ENCODE measurements at regions not wholly inside any gene's neighbourhood (a gene's known extent, or its start where the extent isn't known, plus 50 kb on each side); places are given as distances from the start of the nearest gene placed in this dataset.

- TF ChIP-seq, protein P1, sequence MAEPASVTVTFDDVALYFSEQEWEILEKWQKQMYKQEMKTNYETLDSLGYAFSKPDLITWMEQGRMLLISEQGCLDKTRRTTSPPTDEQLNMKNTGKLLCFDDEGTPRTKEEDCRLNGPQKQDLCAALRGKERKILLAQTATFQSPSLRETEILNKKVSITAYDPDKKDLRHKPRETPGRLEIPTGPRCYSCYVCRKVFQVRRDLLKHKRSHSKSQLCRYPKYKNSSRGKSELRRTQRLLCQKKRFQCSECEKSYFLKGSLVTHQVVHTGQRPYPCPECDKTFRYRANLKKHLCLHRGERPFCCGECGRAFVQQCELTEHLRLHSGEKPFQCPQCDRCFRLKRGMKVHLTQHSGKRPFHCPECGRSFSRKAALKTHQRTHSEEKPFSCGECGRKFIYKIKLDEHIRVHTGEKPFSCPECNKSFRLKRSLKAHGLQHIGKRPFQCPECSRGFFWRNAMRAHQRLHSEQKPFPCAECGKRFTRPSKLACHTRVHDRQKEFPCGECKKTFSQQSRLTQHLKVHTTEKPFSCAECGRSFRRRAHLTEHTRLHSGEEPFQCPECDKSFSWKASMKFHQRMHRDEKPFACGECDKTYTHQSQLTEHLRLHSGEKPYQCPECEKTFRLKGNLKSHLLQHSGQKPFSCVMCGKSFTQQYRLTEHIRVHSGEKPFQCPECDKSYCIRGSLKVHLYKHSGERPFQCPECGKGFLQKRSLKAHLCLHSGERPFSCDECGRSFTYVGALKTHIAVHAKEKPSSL (CRISPR knock-in tag; conservative IDR thresholded peaks at IDR 0.05): no peak
- TF ChIP-seq USF2 (CRISPR knock-in tag; IDR thresholded peaks at IDR 0.05) (no peak), CDX4 (CRISPR knock-in tag; IDR thresholded peaks at IDR 0.05; ENCODE audit: borderline replicate concordance) (no peak), JUN (CRISPR knock-in tag; IDR thresholded peaks at IDR 0.05) (no peak)
- TF ChIP-seq, protein P2, sequence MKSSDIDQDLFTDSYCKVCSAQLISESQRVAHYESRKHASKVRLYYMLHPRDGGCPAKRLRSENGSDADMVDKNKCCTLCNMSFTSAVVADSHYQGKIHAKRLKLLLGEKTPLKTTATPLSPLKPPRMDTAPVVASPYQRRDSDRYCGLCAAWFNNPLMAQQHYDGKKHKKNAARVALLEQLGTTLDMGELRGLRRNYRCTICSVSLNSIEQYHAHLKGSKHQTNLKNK (CRISPR knock-in tag; IDR thresholded peaks at IDR 0.05): no peak
These were observed 415.7 kb upstream of the STEAP1 start (continued) for GRCh38 chr7:89738549-89738948.

GRCh38 chr7:89757910-89758309 lies 396.4 kb upstream of the STEAP1 start:
- no peak overlapping the region for H3K4me3 Mint-ChIP-seq
- no peaks in the 10 kb centered on the region for H3K27me3 Mint-ChIP-seq (ENCODE audit: low read depth)
- ATAC-seq: no peak
- DNase-seq (ENCODE audit: low spot score): no peak
- H3K27ac Mint-ChIP-seq: no peak overlapping the region
- ChIA-PET CTCF (no interaction called here), POLR2A (no interaction called here)
- no peaks in the 10 kb centered on the region for H3K9me3 Mint-ChIP-seq
- no peaks in the 10 kb centered on the region for H3K36me3 Mint-ChIP-seq
- H3K4me1 Mint-ChIP-seq: no peaks in the 10 kb centered on the region
- TF ChIP-seq, protein P3, sequence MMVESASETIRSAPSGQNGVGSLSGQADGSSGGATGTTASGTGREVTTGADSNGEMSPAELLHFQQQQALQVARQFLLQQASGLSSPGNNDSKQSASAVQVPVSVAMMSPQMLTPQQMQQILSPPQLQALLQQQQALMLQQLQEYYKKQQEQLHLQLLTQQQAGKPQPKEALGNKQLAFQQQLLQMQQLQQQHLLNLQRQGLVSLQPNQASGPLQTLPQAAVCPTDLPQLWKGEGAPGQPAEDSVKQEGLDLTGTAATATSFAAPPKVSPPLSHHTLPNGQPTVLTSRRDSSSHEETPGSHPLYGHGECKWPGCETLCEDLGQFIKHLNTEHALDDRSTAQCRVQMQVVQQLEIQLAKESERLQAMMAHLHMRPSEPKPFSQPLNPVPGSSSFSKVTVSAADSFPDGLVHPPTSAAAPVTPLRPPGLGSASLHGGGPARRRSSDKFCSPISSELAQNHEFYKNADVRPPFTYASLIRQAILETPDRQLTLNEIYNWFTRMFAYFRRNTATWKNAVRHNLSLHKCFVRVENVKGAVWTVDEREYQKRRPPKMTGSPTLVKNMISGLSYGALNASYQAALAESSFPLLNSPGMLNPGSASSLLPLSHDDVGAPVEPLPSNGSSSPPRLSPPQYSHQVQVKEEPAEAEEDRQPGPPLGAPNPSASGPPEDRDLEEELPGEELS (CRISPR knock-in tag; IDR thresholded peaks at IDR 0.05): no peak
- TF ChIP-seq NR3C1 (CRISPR knock-in tag; conservative IDR thresholded peaks at IDR 0.05; ENCODE audit: low read depth): no peak
- TF ChIP-seq, protein P4, sequence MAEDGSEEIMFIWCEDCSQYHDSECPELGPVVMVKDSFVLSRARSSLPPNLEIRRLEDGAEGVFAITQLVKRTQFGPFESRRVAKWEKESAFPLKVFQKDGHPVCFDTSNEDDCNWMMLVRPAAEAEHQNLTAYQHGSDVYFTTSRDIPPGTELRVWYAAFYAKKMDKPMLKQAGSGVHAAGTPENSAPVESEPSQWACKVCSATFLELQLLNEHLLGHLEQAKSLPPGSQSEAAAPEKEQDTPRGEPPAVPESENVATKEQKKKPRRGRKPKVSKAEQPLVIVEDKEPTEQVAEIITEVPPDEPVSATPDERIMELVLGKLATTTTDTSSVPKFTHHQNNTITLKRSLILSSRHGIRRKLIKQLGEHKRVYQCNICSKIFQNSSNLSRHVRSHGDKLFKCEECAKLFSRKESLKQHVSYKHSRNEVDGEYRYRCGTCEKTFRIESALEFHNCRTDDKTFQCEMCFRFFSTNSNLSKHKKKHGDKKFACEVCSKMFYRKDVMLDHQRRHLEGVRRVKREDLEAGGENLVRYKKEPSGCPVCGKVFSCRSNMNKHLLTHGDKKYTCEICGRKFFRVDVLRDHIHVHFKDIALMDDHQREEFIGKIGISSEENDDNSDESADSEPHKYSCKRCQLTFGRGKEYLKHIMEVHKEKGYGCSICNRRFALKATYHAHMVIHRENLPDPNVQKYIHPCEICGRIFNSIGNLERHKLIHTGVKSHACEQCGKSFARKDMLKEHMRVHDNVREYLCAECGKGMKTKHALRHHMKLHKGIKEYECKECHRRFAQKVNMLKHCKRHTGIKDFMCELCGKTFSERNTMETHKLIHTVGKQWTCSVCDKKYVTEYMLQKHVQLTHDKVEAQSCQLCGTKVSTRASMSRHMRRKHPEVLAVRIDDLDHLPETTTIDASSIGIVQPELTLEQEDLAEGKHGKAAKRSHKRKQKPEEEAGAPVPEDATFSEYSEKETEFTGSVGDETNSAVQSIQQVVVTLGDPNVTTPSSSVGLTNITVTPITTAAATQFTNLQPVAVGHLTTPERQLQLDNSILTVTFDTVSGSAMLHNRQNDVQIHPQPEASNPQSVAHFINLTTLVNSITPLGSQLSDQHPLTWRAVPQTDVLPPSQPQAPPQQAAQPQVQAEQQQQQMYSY (CRISPR knock-in tag; IDR thresholded peaks at IDR 0.05): no peak

GRCh38 chr7:89760690-89761089 lies 393.6 kb upstream of the STEAP1 start:
- H3K4me3 Mint-ChIP-seq: no peak overlapping the region
- H3K27me3 Mint-ChIP-seq (ENCODE audit: low read depth): no peaks in the 10 kb centered on the region
- ATAC-seq: no peak; the same call in 1 of the 2 replicates
- no peaks in the 10 kb centered on the region for H3K36me3 Mint-ChIP-seq
- H3K9me3 Mint-ChIP-seq: no peaks in the 10 kb centered on the region
- H3K4me1 Mint-ChIP-seq: no peaks in the 10 kb centered on the region
- no peak for DNase-seq (ENCODE audit: low spot score)
- POLR2A ChIA-PET: no interaction called here
- TF ChIP-seq TP53 (CRISPR knock-in tag; IDR thresholded peaks at IDR 0.05) (no peak), SMAD4 (CRISPR knock-in tag; IDR thresholded peaks at IDR 0.05) (no peak), NR2C2 (CRISPR knock-in tag; IDR thresholded peaks at IDR 0.05) (no peak)
- TF ChIP-seq, protein P5, sequence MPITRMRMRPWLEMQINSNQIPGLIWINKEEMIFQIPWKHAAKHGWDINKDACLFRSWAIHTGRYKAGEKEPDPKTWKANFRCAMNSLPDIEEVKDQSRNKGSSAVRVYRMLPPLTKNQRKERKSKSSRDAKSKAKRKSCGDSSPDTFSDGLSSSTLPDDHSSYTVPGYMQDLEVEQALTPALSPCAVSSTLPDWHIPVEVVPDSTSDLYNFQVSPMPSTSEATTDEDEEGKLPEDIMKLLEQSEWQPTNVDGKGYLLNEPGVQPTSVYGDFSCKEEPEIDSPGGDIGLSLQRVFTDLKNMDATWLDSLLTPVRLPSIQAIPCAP (CRISPR knock-in tag; IDR thresholded peaks at IDR 0.05): no peak
- CTCF ChIA-PET: interaction anchor here (1.4 kb wide), 1 partner anchor 11 kb away, joined by 4 read pairs; no protein-coding TSS in a partner anchor
- H3K27ac Mint-ChIP-seq: no peak overlapping the region

All from WTC11 (cell line).